NCI-H1930 (cell line): ENCODE measurements at regions not wholly inside any gene's neighbourhood (a gene's known extent, or its start where the extent isn't known, plus 50 kb on each side); places are given as distances from the start of the nearest gene placed in this dataset.
"Not testable (repeated sequence)": the region's sequence is repeated elsewhere in the genome, so short reads cannot be mapped to it uniquely, and the experiment has no call there.

ENCODE experiments used
- DNase-seq, 2 experiments: peaks; one replicate each; lab custom pipeline; 2025; lab: John Stamatoyannopoulos, UW

DNA sequence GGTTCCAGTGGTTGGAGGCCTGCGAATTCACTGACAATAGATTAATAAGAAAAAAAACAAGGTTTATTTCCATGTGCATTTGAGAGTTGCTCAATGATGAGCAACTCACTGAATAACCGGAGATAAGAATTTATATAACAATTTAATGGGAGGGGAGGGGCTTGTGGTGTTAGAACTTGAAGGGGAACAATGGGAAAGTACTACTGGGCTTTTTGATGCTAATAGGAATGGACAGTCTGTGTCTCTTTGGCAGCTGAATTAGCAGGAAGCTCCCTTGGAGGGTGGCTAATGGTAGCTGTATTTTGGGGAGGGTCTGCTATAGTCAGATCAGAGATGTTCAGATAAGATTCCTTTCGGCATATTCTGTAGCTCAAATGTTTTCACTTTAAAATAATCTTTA, 62.4 kb upstream of the GMDS start:
- no peak for DNase-seq

DNA sequence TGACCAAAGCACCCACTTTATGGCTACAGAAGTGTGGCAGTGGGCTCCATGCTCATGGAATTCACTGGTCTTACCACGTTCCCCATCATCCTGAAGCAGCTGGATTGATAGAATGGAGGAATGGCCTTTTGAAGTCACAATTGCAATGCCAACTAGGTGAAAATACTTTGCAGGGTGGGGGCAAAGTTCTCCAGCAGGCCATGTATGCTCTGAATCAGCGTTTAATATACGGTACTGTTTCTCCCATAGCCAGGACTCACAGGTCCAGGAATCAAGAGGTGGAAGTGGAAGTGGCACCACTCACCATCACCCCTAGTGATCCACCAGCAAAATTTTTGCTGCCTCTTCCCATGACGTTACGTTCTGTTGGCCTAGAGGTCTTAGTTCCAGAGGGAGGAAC, 60.5 kb upstream of the GMDS start:
- DNase-seq, result no peak

DNA sequence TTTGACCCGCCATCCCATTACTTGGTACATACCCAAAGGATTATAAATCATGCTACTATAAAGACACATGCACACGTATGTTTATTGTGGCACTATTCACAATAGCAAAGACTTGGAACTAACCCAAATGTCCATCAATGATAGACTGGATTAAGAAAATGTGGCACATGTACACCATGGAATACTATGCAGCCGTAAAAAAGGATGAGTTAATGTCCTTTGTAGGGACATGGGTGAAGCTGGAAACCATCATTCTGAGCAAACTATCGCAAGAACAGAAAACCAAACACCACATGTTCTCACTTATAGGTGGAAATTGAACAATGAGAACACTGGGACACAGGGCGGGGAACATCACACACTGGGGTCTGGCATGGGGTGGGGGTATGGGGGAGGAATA, 57.1 kb upstream of the GMDS start:
- not testable (repeated sequence) for DNase-seq

DNA sequence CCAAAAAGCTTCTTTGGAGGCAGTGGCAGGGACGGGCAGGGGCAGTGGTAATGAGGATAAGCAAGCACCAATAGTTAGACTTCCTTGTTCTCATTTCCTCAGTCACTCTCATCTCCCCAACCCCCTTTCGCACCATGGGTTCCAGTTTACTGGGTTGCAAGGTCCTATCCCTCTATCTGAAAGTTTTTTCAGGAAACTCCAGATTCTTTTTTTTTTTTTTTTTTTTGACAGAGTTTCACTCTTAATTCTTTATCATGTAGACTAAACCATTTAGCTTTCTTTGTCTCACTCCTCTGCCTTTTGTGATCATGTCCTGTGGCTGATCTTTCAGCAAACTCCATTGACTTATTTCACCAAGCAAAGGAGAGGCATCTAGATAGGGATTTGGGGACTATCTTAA, 51.4 kb upstream of the GMDS start:
- no peak for DNase-seq
